HG03095 (cell line): ENCODE measurements at regions not wholly inside any gene's neighbourhood (a gene's known extent, or its start where the extent isn't known, plus 50 kb on each side); places are given as distances from the start of the nearest gene placed in this dataset.
A peak's percentile ranks its signal among the peaks of the same experiment; 100 is the strongest.

ENCODE experiments used
- ATAC-seq: cut with Tn5 transposase; IDR thresholded peaks from one replicate; pipeline ENCODE4 v1.9.1; 2021; ENCODE audit warnings: moderate library complexity; ENCODE audit not compliant: unreplicated experiment

GRCh38 chr1:106883208-106883607, 173.3 kb upstream of the PRMT6 start:
- no peak for ATAC-seq

GRCh38 chr1:106889059-106889458, 167.4 kb upstream of the PRMT6 start:
- no peak for ATAC-seq

- no peak for ATAC-seq
Observed at GRCh38 chr1:106889583-106889982, 166.9 kb upstream of the PRMT6 start.

- ATAC-seq, result no peak
Observed at GRCh38 chr1:106897976-106898375, 158.5 kb upstream of the PRMT6 start.

- ATAC-seq, result no peak
Observed at GRCh38 chr1:106899644-106900043, 156.8 kb upstream of the PRMT6 start.

GRCh38 chr1:106907795-106908194, 148.7 kb upstream of the PRMT6 start:
- peak; percentile 99 for ATAC-seq

GRCh38 chr1:106908689-106909088, 147.8 kb upstream of the PRMT6 start:
- ATAC-seq, result no peak

GRCh38 chr1:106910798-106911197, 145.7 kb upstream of the PRMT6 start:
- ATAC-seq, result no peak

- ATAC-seq, result no peak
Observed at GRCh38 chr1:106912131-106912530, 144.3 kb upstream of the PRMT6 start.

- ATAC-seq, result no peak
Observed at GRCh38 chr1:106921186-106921585, 135.3 kb upstream of the PRMT6 start.

- ATAC-seq, result no peak
Observed at GRCh38 chr1:106924360-106924759, 132.1 kb upstream of the PRMT6 start.

- ATAC-seq, result no peak
Observed at GRCh38 chr1:106925750-106926149, 130.7 kb upstream of the PRMT6 start.

GRCh38 chr1:106926803-106927582, 129.5 kb upstream of the PRMT6 start:
- no peak for ATAC-seq

GRCh38 chr1:106937104-106937503, 119.4 kb upstream of the PRMT6 start:
- no peak for ATAC-seq

GRCh38 chr1:106944721-106945120, 111.8 kb upstream of the PRMT6 start:
- no peak for ATAC-seq

- ATAC-seq, result no peak
Observed at GRCh38 chr1:106952776-106953175, 103.7 kb upstream of the PRMT6 start.

GRCh38 chr1:106954661-106955229, 101.7 kb upstream of the PRMT6 start:
- no peak for ATAC-seq

GRCh38 chr1:106956721-106957120, 99.8 kb upstream of the PRMT6 start:
- ATAC-seq, result no peak

GRCh38 chr1:106957795-106958194, 98.7 kb upstream of the PRMT6 start:
- ATAC-seq, result no peak

- ATAC-seq, result no peak
Observed at GRCh38 chr1:106960412-106960811, 96.1 kb upstream of the PRMT6 start.

GRCh38 chr1:106961646-106962045, 94.8 kb upstream of the PRMT6 start:
- no peak for ATAC-seq

- ATAC-seq, result no peak
Observed at GRCh38 chr1:106962591-106962990, 93.9 kb upstream of the PRMT6 start.

- ATAC-seq, result no peak
Observed at GRCh38 chr1:106964495-106964894, 92.0 kb upstream of the PRMT6 start.
